Cardiac fibroblast (primary cell): ENCODE measurements at regions not wholly inside any gene's neighbourhood (a gene's known extent, or its start where the extent isn't known, plus 50 kb on each side); places are given as distances from the start of the nearest gene placed in this dataset.
"Not testable (repeated sequence)": the region's sequence is repeated elsewhere in the genome, so short reads cannot be mapped to it uniquely, and the experiment has no call there.

Source experiments
- DNase-seq, 2 donors: peaks; one replicate each; pipeline versions ENCODE4 v3.0.0 to v3.0.0-alpha.2; 2010; ENCODE audit warnings: low read depth in 2 of 2
- H3K4me3 ChIP-seq, 2 donors: replicated peaks in 1 of 2; 1 replicate in 1 of 2; 2 replicates in 1 of 2; pipeline ENCODE4 v1.5.1; 2011; ENCODE audit warnings: low read depth in 2 of 2, low read length in 2 of 2, mild to moderate bottlenecking in 2 of 2, moderate library complexity in 1 of 2
- TF ChIP-seq, protein P1 (sequence below): IDR thresholded peaks from one replicate; pipeline ENCODE4 v1.5.1; 2011; ENCODE audit warnings: low read depth, mild to moderate bottlenecking, low read length, inconsistent platforms

GRCh38 chr20:47888351-47888750 lies 103.1 kb upstream of the SULF2 start:
- no peak for DNase-seq
- H3K4me3 ChIP-seq, result no peak overlapping the region
- TF ChIP-seq, protein P1, sequence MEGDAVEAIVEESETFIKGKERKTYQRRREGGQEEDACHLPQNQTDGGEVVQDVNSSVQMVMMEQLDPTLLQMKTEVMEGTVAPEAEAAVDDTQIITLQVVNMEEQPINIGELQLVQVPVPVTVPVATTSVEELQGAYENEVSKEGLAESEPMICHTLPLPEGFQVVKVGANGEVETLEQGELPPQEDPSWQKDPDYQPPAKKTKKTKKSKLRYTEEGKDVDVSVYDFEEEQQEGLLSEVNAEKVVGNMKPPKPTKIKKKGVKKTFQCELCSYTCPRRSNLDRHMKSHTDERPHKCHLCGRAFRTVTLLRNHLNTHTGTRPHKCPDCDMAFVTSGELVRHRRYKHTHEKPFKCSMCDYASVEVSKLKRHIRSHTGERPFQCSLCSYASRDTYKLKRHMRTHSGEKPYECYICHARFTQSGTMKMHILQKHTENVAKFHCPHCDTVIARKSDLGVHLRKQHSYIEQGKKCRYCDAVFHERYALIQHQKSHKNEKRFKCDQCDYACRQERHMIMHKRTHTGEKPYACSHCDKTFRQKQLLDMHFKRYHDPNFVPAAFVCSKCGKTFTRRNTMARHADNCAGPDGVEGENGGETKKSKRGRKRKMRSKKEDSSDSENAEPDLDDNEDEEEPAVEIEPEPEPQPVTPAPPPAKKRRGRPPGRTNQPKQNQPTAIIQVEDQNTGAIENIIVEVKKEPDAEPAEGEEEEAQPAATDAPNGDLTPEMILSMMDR, result no peak

- DNase-seq, result no peak
- no peak overlapping the region for H3K4me3 ChIP-seq
- TF ChIP-seq, protein P1, result no peak
Measured at GRCh38 chr20:47887477-47888080, 102.3 kb upstream of the SULF2 start.

DNA sequence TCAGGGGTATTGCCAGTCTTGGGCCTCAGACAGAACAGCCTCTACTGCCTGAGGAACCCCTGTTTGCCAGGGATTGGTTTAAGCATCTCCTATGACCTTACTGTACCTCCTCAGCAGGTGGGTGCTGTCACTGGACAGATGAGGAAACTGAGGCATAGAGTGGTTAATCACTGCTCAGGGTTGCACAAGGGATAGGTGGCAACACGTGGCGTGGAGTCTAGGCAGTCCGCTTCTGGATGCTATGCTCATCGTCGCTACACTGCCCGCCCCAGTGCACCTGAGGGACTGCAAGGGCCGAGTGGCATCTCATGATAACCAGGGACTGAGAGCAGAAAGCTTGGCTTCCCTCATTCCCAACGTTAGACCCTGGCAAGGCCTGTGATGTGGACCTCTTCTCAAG lies 101.8 kb upstream of the SULF2 start:
- TF ChIP-seq, protein P1, result no peak
- DNase-seq, result no peak
- H3K4me3 ChIP-seq, result no peak overlapping the region

DNA sequence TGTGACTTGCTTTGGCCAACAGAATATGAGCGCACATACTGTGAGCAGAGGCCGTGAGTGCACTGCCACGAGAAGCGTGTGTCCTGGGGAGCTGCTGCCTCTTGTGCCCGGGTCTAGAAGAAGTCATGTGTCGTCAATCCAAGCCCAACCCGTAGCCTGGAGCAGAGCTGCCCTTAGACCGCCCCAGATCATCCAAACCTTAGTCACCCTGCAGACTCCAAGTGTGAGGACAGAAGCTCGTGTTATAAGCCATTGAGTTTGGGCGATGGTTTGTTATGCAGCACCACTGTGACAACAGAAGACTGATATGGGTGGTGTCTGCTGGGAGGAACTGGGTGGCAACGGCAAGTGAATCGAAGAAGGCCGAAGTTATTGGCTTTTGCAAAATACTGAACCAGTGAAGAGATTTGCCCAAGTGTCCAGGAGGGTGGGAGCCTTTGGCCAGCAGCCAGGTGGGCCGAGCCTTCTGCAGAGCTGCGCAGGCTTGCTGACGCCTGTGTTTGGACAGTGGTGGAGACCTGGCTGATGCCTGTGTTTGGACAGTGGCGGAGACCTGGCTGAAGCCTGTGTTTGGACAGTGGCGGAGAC lies 101.3 kb upstream of the SULF2 start:
- TF ChIP-seq, protein P1, result no peak
- no peak overlapping the region for H3K4me3 ChIP-seq
- no peak for DNase-seq

DNA sequence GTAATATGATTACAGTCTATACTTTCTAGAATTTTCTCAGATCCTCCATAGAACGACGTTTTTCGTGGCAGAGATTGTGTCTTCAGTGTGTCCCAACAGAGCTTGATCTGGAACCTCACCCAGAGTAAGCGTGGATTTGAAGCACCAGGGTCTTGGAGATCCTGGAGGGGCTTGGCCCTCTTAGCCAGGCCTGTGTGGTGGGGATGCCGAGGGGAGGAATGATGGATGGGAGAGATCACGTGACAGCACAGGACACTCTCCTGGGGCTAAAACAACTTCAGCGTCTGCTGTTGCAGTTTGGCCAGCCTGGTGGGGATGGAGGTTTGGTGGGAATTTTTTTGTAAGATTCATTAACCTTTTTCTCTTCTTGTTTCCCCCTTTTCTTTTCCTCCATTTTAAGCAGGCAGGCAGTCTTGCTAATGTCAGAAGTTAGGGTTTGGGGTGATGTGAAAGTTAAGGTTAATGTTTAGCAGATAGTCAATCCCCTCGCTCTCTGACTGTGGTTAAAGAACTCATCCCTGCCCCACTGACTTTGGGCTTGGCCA lies 100.7 kb upstream of the SULF2 start:
- H3K4me3 ChIP-seq, result no peak overlapping the region
- TF ChIP-seq, protein P1, result no peak
- no peak for DNase-seq

DNA sequence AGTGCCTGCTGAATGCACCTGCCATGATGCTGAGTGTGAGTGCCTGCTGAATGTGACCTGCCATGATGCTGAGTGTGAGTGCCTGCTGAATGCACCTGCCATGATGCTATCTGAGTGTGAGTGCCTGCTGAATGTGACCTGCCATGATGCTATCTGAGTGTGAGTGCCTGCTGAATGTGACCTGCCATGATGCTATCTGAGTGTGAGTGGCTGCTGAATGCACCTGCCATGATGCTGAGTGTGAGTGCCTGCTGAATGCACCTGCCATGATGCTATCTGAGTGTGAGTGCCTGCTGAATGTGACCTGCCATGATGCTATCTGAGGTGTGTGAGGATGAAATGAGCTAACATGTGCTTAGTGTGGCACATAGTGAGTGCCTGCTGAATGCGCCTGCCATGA lies 98.7 kb upstream of the SULF2 start:
- not testable (repeated sequence) for DNase-seq, H3K4me3 ChIP-seq

DNA sequence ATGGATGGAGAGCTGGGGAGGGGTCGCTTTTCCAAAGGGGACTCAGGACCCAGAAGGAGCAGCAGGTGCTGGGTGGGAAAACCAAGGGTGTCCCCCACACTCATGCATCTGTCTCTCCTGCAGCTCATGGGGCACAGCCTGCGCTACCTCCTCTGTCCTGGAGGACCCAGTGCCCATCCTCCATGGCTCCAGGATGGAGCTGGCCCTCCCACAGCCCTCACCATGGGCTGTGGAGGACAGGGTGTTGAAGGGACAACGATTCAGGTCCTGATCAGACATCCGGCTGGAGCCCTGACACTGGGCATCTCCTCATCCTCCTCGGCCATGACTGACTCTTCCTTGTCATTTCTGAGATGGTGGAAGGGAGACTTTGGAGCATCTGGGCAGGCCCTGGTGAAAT lies 97.9 kb upstream of the SULF2 start:
- TF ChIP-seq, protein P1, result no peak
- DNase-seq, result no peak
- H3K4me3 ChIP-seq, result no peak overlapping the region
